GM21723 (cell line): ENCODE measurements at regions not wholly inside any gene's neighbourhood (a gene's known extent, or its start where the extent isn't known, plus 50 kb on each side); places are given as distances from the start of the nearest gene placed in this dataset.
"Not testable (repeated sequence)": the region's sequence is repeated elsewhere in the genome, so short reads cannot be mapped to it uniquely, and the experiment has no call there.

Experiments used
- ATAC-seq: cut with Tn5 transposase; IDR thresholded peaks from one replicate; pipeline ENCODE4 v1.9.1; 2021; ENCODE audit warnings: mild to moderate bottlenecking, moderate library complexity; ENCODE audit not compliant: unreplicated experiment

DNA sequence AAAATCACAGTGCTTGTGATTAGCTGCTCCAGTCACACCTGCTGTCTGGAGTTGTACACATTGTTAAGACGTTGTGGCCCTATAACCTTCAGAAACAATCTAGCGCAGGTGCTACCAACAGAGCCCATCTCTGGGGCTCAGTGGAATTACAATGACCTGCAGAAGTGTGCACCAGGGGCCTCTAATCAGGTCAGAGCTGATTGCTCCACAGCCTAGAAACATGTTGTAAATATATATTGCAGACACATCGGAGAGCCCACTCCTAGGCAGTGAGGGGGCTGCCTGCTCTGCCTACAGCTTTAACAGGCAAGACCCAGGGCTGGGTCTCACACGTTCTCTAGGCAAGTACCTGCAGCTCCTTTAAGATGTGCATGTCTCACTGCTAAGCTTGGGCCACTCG lies 302.0 kb downstream of the SIPA1L2 start:
- no peak for ATAC-seq

DNA sequence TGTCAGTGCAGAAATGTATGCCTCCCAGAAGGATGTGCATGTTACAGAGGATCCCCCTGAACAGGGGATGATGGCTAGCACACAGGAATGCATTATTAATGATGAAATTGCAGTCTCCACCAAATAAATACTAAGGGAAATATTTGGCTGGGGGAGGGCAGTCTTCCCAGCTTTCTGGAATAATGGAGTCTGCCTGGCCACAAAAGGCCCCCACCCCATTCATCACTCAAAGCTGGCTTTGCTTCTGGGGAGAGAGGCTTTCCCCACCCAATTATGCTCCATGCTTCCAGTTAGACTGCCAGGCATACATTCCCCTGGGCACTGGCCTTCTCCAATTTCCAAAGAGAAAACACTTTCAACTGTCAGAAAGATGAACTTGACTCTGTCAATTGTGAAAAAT lies 302.7 kb downstream of the SIPA1L2 start:
- no peak for ATAC-seq

DNA sequence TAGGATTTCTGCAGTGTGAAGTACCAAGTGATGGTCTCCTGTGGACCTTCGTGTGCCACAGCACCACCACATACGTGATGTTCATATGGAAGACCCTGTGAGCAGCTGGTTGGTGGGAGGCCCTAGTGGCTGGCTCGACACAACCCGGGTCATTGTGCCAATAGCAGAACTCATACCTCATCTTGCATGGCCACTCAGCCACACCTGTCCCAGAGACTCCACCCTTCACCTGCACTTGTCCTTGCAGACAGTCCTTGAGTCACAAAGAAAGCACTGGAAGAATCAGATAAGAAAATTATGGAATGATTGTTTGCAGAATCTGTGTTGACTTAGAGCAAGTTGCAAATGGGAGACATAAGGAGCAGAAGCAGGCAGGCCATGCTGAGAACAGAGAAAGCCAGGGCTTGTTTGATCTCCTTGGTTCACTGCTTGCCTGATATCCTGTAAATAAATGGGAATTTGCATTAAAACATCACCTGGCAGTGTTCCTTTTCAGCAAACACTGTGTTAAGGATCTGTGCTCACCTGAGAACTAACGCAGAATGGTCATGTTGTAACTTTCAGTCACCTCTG lies 307.7 kb downstream of the SIPA1L2 start:
- no peak for ATAC-seq

DNA sequence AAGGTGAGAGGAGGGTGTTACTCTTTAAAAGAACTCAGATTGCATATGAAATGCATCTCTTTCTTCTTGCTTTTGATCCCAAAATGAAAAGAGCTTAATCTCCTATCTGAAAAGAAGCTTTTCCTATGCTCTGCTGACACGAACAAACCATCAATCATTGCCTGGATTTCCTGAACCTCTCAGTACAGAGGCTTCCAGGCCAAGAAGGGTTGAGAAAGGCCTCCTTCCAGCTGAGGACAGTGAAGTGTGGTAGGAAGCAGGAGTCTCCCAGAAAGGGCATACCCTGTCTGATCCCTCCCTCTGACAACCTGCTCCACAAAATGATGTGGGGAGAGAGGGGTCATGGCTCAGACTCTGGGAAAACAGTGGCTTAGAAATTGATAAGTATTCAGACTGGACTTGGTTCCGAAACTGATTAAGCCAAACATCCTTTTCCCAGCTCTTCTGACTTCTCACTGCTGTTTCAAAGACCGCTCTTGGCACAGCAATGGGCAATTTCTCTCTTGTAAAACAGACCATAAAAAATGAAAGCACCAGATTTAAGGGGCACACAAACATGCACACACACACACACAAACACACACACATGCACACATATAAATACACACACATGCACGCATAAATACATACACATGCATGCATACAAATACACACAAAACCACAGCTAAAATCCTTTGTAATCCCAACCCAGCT lies 310.3 kb downstream of the SIPA1L2 start:
- no peak for ATAC-seq

DNA sequence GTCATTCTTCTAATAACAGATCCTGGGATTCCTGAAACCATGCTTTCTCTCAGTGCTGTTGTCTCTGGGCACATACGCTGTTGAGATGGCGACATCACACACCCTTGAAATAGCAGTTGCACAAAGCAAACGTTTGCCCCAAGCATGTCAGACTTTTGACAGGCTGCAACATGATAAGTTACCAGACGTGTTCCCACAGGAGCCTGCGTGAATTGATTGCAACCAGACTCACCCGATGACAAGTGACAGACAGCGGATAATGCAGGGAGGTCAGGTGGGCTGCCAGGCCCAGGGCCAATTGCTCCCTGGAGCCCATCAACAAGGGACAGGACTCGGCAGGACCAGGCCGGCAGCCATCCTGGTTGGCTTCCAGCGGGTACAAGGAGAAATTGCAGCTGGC lies 310.9 kb downstream of the SIPA1L2 start:
- ATAC-seq = no peak

DNA sequence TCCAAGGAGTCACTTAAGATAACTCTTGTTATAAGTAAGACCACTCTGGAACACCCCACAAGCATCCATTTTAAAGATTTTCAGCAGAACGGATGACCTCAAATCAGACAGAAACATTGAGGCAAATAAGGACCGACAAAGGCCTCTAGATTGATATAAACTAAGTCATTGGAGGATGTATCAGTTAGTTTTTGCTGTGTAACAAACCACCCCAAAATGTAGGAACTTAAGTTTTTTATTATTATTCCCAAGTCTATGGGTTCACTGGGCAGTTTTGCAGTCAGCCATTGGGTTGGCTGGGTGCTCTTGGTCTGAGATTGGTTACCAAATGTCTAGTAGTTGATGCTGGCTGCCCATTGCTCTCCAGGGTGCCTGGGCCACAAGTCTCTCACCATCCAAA lies 311.8 kb downstream of the SIPA1L2 start:
- ATAC-seq = no peak

DNA sequence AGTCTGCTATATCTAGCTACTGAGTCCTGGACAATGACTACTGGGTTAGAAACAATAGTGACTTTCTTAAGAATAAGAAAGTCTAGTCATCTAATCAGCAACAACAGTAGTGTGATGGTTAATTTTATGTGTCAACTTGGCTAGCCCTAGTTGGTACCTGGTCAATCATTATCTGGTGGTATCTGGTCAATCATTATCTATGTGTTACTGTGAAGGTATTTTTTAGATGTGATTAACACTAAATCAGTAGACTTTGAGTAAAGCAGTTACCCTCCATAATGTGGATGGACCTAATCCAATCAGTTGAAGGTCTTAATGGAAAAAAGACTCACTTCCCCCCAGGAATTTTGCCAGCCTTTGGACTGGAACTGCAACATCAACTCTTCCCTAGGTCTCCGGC lies 312.6 kb downstream of the SIPA1L2 start:
- no peak for ATAC-seq

DNA sequence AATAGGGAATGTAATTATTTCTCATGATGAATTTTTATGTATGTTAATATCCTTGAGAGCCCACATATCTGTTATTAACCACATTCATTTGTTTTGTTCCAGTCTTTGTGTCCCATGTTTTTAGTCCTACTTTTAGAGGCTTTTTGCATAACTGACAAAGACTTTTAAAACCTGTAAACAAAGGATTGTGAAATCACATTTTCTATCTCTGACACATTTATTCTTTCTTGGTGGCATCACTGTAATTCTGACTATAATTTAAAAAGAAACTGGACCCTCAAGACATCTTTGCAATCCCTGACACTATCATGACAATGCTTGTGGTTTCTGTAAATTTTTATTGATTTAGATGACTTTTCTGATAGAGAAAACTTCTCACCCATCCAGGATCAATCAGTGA lies 313.1 kb downstream of the SIPA1L2 start:
- ATAC-seq = no peak

DNA sequence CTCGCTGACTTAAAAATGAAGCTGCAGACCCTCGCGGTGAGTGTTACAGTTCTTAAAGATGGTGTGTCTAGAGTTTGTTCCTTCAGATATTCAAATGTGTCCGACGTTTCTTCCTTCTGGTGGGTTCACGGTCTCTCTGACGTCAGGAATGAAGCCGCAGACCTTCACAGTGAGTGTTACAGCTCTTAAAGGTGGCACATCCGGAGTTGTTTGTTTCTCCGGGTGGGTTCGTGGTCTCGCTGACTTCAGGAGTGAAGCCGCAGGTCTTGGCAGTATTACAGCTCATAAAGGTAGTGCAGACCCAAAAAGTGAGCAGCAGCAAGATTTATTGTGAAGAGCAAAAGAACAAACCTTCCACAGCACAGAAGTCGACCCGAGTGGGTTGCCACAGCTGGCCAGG lies 316.1 kb downstream of the SIPA1L2 start:
- ATAC-seq = not testable (repeated sequence)

DNA sequence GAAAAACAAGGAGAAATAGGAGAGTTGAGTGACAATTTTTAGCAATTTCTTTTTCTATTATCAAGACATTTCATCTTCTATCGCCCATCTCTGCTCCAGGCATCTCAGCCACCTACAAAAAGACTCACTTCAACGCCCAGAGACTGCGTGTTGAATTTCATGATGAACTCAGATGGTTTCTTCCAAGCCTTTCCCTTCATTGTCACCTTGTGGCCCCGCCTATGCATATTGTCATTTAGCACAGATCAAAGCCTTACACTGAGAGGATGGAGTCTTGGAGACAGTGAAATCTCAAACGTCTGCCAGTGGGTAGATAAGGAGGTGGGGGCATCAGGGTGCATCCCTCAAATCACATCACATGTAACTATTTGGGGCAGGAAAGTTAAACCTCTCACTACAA lies 319.4 kb downstream of the SIPA1L2 start:
- no peak for ATAC-seq

DNA sequence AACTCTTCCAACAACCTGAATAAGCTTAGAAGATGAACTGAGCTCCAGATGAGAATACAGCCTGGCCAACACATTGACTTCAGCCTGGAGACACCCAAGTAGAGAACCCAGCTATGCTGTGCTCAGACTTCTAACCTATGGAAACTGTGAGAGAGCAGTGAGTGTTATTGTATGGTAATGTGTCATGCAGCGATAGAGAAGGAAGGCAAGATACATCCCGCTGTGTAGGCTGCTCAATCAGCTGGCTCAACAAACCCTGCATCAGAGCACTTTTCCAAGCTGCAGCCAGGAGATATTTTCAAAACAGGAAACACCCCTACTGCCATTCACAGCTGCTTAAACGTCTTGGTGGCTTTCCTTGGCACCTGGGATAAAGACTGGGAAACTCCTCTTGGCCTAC lies 321.3 kb downstream of the SIPA1L2 start:
- ATAC-seq = no peak

DNA sequence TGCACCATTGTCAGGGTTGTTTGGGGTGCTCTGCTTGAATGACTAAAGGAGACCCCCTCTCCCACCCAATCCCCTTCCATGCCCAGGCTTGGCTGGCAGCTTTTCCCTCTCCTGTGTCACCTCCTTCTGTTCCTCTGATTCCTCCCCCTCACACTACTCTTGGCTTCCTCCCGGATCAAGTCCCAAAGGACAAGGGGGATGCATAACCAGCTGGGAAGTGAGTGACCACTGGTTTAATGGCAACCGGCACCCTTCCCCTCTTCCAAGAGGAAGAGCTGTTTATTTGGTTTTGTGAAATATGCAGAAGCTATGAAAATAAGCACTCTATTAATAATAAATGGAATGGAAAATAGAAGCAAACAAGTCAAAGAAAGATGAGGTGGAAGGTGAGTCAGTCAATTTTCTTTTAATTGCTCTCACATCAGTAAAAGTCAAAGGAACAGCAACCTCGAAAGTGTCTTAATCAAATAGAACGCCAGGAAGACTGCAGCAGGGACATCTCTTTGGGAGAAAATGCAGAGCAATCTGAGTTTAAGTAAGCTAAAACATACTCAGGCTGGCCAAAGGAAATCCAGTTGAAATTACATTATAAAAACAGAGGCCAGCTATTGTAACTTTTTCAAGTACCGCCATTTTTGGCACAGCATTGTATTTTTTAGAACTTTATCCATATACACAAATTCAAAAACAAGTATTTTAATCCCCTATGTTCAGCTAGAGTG lies 322.5 kb downstream of the SIPA1L2 start:
- ATAC-seq = no peak

DNA sequence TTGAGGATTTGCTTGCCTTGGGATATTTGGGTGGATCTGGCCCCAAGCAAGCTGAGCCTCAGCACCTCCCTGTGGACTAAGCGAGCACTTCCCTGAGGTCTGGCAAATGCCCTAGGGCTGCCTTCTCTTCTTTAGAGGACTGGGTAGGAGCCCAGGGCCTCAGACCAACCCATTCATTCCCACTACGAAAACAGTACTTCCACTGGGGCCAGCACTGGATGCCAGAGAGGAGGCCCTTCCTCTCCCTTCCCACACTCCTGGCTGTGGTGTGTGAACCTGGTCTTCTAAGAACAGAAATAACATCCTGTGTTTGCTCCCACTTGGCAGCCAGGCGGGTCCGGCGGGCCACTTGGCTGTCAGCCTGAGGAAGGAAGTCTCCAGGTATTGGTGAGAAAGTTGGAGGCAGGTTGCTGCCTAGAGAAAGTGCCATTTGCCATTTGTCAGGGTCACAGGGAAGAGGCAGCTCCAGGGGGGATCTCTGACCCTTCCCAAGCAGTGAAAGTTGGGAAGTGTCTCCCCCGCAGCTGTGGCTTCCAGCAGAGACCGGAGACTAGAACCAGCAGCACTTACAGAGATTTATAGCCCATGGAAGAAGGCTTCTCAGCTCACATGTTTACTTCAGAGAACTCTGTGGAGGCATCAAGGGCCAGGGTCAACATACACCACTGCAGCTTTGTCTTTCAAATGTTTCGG lies 323.5 kb downstream of the SIPA1L2 start:
- no peak for ATAC-seq

DNA sequence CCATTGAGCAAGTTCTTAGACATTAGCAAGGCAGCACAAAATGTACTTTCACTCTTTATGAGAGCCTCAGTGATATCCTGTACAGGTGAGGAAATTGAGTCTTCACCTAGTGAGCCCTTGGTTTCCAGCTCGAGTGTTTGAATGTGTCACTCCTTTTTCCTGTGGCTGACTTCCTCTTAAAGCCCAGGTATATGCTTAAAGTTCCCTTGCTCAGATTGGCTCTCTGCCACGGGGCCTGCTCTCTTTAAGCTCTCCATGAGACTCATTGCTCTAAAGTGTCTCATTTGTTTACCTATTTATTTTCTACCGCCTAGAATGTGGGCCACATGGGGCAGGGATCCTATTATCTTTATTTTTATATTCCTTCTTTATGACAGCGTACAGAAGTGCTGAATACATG lies 324.9 kb downstream of the SIPA1L2 start:
- no peak for ATAC-seq

DNA sequence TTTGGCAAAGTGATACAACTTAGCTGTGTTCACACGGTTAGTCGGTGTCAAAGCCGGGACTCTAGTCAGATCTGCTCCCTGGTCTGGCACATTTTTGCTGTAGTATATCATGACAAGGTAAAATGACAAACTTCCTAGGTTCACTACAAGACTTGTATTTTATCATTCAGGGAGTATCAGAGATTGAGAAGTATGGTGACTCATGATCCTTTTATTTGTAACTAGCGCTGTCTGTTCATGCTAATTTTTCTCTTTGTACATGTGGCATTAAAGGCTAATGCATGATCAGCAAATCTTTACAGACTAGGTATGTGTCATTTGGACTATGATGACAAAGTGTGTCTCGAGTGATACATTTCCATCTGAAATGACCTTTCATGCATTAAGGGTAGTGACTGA lies 326.7 kb downstream of the SIPA1L2 start:
- no peak for ATAC-seq

DNA sequence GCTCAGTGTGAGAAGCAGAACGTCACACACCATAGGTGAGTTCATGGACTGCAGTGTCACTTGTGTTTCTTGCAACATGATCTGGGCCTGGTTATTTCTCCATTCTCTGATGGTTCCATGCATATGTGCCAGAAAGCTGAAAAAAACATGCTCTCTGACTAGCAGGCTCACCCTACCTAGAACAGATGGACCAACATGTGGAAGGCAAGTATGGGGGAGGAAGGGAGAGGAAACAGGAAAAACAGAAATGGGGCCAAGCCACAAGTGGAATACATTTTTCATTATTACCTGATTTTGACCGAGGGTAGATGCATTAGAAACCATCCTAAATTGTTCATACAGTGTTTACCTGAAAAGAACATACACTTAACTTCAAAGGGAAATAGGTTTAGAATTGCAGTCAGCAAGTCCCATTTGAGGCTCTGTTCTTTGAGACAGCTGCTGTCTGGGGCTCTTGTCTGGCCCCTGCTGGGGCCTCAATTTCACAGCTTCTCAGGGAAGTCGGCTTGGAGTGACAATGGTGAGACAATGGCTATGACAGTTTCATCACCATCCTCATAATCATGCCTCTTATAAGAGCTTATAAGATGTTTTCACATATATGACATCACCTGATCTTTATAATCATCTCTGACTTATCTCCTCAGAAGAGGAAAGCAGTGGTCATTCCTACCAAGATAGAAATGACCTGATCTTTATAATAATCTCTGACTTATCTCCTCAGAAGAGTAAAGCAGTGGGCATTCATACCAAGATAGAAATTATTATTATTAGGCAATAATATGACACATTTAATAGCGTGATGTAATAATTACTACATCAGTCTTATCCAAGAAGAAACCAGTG lies 327.3 kb downstream of the SIPA1L2 start:
- ATAC-seq = no peak

DNA sequence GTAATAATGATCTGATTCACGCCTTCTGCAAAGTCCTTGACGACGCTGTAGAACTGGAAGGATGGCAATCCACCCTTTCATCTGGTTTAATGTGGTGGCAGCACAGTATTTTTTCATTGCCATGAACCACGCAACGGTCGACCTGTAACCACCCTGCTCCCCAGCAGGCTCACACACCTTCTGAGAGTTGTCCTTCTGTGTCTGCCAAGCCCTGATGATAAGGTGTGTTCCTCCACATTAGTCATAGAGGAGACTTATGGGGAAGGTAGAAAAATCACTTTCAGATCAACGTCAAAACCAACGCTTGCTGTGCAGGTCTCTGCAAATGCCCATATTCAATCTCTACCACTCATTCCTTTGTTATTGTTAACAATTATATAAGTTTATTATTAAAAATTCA lies 328.7 kb downstream of the SIPA1L2 start:
- ATAC-seq = no peak

DNA sequence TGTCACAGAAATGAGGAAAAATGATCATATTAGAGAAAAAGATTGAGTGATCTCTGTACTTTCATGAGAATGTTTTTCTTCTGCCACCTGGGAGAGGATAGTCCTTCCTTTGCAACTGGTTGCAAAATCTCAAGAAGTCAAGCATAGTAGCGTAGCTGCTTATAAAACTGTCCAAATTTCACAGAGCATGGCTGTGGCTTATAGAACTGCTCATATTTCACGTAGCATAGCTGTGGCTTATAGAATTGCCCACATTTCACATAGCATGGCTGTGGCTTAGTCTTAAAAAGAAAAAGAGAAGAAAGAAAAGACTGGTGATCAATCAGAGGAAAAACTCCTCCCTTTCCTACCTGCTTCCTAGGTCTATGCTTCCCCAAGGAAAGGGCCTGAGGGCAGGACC lies 329.5 kb downstream of the SIPA1L2 start:
- ATAC-seq = no peak

DNA sequence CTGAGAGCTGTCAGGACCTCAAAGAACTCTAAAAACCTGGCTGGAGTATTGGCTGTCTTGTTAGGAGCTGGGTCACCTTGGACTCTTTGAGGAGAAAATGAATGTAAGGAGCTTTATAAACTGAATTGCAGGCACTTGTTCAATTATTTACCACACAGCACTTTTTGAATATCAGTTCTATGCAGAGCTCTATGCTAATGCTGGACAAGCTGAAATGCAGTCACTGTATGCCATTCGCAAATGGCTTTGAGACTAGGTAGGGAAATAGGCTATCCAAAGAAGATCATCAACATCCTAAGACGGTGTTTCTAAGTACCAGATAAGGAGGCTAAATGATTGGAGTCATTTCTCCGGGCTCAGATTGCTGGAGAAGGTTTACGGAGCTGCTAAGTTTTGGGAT lies 333.5 kb downstream of the SIPA1L2 start:
- ATAC-seq = no peak

DNA sequence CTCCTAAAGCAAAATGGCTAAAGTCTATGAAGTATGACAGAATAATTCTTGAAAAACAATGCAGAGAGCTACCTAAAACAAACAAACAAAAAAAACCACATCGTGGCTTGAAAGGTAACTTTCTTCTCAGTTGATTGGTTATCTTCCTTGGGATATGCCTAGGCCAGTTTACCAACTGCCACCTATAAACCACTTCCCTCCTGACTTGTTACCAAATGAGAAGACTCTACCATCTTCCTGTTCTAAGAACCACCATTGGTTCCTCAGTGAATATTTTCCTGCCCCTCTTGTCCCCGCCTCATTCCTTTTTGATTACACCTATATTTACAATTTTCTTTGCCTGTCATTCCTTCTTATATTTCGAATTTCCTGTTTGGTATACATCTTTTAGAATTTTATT lies 336.6 kb downstream of the SIPA1L2 start:
- no peak for ATAC-seq

DNA sequence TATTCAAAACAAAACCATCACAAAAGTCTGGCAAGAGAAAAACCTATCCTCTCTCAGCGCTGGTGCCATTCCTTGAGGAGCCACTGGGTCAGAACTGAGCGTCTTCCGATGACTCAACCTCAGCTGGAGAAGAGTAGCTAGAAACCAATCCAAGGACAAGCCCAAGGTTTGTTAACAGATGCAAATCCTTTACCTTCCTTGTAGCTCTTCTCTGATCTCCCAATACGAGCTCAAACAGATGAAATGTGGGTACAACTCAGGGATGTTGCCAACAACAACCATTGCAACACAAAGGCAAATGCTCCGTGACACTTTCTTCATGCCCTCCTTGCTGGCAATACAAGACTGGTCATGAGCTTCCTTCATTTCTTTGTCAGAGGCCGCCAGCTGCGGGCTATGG lies 337.1 kb downstream of the SIPA1L2 start:
- ATAC-seq = no peak
